NCI-H82 (cell line): ENCODE measurements at regions not wholly inside any gene's neighbourhood (a gene's known extent, or its start where the extent isn't known, plus 50 kb on each side); places are given as distances from the start of the nearest gene placed in this dataset.

Experiments
- DNase-seq: peaks from one replicate; lab custom pipeline; 2025; lab: John Stamatoyannopoulos, UW

DNA sequence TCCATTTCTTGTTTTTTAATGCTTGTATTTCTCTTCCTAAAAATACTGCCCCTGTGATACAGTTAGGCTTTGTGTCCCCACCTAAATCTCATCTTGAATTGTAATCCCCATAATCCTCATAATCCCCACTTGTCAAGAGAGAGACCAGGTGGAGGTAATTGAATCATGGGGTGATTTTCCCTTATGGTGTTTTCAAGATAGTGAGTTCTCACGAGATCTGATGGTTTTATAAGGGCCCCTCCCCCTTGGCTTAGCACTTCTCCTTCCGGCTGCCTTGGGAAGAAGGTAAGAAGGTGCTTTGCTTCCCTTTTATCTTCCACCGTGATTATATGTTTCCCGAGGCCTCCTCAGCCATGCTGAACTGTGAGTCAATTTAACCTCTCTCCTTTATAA, 227.4 kb downstream of the MAN2A1 start:
- DNase-seq = peak; percentile 98

DNA sequence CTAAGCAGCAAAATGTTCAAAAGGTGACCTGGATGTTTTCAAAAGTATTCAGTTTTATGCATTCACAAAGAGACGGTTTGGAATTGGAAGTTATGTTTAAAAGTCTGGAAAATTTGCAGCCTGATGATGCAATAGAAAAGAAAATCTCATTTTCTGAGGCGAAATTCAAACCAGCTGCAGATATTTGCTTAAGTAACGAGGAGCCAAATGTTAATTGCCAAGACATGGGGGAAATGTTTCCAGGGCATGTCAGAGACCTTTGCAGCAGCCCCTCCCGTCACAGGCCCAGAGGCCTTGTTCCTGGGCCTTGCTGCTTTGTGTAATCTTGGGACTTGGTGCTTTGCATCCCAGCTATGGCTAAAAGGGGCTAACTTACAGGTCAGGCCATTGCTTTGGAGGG, 228.2 kb downstream of the MAN2A1 start:
- DNase-seq = no peak

DNA sequence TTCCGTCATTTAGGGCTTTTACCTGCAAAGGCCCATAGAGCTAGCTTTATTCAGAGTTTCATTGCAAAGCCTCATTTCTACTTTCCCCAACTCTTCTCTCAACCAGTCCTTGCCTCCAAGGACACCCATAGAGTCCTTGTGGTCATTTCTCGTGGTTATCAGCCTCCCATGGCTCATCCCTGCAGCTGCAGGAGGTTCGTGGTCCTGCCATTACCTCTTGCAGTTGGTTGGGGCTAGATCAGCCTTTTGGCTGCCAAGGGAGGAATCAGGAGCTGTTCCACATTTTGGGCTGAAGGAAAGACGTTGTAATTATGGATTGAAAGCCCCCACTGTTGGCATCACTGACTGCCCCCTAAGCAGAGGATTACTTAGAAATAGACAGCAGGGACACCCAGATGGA, 231.0 kb downstream of the MAN2A1 start:
- DNase-seq = no peak

GRCh38 chr5:109921735-109922380, 232.1 kb downstream of the MAN2A1 start:
- DNase-seq = peak; percentile 95

DNA sequence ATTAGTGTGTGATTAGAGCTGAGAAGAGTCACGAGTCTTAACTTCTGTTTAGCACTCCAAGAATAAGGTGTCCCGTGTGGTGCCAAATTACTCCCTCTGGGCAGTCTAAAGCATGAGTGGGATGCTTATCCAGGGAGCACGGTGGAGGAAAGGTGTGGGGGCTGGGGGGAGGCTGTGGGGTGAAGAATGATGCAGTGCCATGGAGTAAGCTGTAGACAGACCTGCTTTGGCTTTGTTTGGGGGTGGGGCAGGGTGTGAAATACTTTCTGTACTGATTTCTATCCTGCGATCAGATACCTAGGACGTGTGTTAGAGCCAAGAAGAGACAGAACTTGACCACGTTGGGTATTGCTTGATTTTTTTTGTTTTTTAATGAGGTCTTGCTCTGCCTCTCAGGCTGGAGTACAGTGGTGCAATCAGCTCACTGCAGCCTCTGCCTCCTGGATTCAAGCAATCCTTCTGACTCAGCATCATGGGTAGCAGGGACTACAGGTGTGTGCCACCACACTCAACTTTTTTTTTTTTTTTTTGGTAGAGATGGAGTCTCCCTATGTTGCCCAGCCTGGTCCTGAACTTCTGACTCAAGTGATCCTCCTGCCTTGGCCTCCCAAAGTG, 232.8 kb downstream of the MAN2A1 start:
- DNase-seq = no peak

DNA sequence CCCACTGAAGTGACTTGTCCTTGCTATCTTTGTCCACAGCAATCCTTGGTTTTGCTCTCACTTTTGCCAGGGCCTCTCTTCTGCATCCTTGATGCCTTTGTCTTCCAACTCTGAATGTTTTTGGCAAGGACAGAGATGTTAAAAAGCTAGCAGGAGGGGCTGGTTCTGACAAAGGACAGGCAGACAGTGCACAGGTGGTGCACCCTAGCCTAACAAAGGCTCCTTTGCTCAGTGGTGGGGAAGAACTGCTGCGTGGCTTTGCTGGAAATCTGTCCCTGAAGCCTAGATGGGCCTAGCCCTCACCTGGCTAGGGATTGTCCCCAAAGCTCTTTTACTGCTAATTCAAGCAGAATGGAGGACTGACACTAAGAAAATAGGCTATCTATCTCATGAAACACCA, 233.5 kb downstream of the MAN2A1 start:
- DNase-seq = no peak

DNA sequence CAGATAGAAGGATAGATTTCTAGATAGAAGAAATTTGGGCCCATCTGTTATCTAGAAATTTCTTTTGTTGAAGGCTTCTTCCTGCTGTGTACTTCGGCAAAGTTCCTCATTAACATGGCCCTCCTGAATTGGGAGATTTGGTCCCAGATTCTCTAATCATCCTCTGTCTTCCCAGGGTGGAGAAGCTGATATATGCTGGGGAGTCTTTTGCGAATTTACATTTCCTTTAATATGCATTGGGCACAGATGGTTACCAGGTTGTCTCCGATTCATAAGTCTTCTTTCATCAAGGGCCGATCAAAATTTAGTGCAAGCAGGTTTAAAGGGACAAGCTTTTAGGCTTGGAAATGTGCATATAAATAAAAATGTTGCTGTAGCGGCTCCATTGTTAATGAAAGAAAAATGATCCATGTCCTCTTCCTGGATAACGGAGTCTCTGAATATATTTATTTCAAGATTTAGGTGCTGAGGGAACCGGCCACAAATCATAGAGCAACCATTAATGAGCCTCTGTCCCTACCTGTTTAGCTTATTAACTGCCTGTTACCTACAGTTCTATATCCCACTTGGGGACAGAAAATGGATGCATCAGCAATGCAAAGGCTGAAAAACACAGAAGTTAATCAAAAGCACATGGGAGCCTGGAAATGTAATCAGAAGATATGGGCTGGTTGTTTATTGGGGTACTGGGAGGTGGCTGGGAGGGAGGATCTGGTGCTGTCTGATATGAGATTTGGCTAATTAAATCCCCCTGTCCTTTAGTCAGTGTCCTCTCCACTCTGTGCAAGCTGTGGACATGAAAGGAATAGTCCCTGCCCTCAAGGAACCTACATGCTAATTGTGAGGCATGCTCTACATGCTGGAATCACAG, 234.7 kb downstream of the MAN2A1 start:
- no peak for DNase-seq

- DNase-seq = no peak
These were observed 237.9 kb downstream of the MAN2A1 start for GRCh38 chr5:109927639-109928038.

GRCh38 chr5:109928046-109928445, 238.3 kb downstream of the MAN2A1 start:
- no peak for DNase-seq

- DNase-seq = no peak
These were observed 239.1 kb downstream of the MAN2A1 start for GRCh38 chr5:109928811-109929210.

DNA sequence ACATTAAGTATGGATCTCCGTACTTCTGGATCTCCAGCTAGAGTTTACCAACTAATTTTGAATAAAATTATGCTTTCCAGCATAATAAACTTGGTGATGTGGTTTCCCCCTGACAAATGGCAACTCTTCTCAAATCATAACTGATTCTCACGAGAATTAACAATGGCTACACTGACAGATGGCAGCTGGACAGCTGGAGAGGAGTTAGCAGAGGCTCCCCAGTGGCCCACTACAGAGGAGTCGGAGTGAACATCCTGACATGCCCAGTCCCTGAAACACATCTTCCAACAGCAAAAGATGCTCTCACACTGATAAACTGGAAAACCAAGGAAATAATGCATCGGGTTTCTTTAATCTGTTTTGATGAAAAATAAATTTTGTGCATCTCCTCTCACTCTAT, 239.6 kb downstream of the MAN2A1 start:
- DNase-seq = peak; percentile 49

DNA sequence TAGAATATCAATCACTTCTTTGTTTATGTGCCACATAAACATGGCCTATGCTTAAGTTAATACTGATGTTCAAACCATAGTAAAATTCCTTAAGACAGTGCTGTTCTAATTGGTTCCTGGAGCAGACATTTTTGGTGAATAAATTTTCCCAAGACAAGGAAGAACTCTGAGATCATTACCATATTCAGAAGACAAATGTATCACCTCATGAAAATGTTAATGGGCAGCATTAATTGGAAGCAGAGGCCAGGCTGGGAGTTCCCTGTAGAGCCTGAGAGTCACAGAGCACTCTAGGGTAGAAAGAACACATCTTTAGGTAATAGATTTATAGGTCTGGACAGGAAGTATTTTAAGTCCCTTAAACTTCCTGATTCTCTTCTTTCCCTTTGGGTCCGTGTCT, 240.2 kb downstream of the MAN2A1 start:
- no peak for DNase-seq

- no peak for DNase-seq
These were observed 241.5 kb downstream of the MAN2A1 start for GRCh38 chr5:109931049-109931780.

DNA sequence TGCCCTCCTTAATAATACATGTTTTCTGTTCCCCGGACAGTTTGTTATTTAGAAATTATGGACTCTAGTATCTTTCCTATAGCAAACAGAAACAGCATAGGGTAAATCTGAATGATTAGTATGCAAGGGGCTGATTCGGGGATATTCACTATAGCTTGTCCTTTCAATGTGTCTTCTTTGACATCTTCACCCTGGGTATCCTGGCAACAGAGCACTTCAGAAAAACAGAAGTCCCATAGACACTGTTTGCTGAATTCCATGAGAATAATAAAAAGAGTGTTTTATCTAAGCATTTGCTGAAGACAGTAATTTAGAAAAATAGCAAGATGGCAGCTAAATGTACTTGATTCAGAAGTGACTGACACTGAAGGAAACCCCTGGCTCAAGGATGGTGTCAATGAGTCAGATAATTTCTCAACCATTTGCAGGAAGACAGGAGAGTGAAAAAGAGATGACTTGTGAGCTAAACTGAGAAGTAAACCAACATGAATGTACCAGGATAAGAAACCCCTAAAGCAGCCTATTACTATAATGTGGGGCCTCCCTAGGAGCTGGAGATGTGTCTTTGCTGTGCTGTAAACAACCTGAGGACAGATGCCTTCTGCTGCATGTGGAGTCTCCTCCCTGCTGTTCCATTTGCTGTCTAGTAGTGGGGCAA, 246.2 kb downstream of the MAN2A1 start:
- DNase-seq = no peak

GRCh38 chr5:109936996-109937395, 247.3 kb downstream of the MAN2A1 start:
- DNase-seq = no peak

- DNase-seq = no peak
These were observed 248.2 kb downstream of the MAN2A1 start for GRCh38 chr5:109937951-109938350.

- no peak for DNase-seq
These were observed 248.7 kb downstream of the MAN2A1 start for GRCh38 chr5:109938453-109938852.

- DNase-seq = no peak
These were observed 249.5 kb downstream of the MAN2A1 start for GRCh38 chr5:109939116-109939682.

- DNase-seq = no peak
These were observed 252.9 kb downstream of the MAN2A1 start for GRCh38 chr5:109942646-109943045.

DNA sequence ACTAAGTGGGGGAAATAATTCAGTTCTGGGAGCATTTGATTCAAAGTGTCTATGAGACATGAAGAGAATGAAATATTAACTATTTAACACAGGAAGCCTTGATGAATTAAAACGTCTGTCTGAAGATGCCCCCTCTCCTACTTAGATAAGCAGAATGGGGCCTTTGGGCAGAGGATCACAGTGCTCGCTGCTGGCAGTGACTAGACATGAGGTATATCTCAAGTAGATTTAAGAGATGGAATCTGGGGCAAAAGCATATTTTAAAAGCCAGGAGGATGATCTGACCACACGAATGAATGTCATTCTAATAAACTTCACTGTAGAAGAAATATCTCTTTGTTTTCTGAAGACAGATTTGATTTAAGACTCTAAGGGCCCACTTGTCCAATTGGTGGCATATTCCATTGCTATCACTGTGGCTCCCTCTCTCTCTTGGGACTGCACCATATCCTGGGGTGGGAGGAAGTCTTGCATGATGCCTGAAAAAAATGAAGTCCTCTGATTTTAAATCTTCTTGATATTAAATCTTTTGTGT, 254.0 kb downstream of the MAN2A1 start:
- no peak for DNase-seq

DNA sequence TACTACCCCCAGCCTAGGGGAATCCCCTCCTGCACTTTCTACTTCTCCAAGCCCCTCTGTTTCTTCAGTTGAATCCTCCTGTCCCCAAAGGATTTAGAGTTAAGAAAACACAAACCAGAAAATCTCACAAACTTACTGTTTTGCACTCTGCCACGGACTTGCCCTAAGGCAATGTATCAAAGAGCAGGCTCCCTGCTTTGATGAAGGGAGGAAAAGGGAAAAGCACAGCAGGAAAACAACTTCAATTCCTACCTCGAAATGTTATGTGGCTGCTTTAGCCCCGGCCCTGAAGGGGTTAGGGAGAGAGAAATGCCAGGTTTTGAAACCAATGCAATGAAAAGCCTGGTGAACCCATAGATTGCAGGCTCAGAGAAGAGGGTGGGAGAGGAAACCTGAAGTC, 254.7 kb downstream of the MAN2A1 start:
- no peak for DNase-seq
